ENCODE measurements at regions not wholly inside any gene's neighbourhood (a gene's known extent, or its start where the extent isn't known, plus 50 kb on each side); places are given as distances from the start of the nearest gene placed in this dataset.

DNA sequence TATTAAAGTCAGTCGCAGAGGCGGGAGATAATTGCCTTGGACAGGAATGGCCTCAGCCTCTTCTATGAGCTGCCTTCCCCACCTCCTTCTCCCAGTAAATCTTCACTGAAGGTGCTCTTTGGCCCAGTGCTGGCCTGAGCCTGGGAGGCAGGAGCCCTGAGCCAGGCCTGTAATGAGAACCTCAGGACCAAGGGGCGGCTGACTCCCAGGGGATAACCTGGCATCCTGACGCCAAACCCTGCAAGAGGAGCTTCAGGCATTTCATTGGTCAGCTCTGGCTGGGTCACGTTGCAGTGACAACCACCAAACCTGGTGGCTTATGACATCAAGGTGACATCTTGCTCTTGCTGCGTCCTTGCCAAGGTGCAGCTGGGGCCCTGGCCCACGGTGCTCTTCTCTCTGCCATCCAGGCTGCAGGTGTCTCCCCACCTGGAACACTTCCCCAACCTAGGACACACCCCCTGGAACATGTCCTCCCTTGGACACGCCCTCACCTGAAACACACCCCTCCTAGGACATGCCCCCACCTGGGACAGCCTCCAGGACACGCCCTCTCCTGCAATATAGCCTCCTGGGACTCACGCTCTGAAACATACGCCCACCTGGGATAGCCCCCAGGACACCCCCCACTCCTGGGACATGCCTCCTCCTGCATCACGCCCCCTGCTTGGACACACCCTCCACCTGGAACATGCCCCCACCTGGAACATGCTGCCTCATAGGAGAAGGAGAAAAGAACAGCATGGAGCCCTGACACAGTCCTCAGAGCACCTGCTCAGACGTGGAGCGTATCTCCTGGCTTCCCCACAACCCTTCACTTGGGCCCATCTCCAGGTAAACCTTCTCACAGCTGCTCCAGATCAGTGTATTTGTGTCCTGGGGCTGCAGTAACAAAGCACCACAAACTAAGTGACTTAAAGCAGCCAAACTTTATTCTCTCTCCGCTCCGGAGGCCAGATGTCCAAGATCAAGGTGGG, 333.6 kb downstream of the NPHP4 start:
- TF ChIP-seq, protein P1, sequence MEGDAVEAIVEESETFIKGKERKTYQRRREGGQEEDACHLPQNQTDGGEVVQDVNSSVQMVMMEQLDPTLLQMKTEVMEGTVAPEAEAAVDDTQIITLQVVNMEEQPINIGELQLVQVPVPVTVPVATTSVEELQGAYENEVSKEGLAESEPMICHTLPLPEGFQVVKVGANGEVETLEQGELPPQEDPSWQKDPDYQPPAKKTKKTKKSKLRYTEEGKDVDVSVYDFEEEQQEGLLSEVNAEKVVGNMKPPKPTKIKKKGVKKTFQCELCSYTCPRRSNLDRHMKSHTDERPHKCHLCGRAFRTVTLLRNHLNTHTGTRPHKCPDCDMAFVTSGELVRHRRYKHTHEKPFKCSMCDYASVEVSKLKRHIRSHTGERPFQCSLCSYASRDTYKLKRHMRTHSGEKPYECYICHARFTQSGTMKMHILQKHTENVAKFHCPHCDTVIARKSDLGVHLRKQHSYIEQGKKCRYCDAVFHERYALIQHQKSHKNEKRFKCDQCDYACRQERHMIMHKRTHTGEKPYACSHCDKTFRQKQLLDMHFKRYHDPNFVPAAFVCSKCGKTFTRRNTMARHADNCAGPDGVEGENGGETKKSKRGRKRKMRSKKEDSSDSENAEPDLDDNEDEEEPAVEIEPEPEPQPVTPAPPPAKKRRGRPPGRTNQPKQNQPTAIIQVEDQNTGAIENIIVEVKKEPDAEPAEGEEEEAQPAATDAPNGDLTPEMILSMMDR (IDR thresholded peaks at IDR 0.05): no peak
- TF ChIP-seq POLR2A (IDR thresholded peaks at IDR 0.05): no peak

Measured in lower leg skin (tissue), 3 donors.